ENCODE measurements at regions not wholly inside any gene's neighbourhood (a gene's known extent, or its start where the extent isn't known, plus 50 kb on each side); places are given as distances from the start of the nearest gene placed in this dataset.

- H4K20me1 ChIP-seq (ENCODE audit: low read depth), result no peaks in the 10 kb centered on the region
- H2AFZ ChIP-seq (replicated peaks), result no peak overlapping the region
- H3K27ac Mint-ChIP-seq, result peak overlapping the region; percentile 66
- H3K27ac ChIP-seq, result no peak overlapping the region
- H3K9ac ChIP-seq, result no peak overlapping the region
- H3K4me3 ChIP-seq, result no peak overlapping the region
- H3K27me3 ChIP-seq, result no peaks in the 10 kb centered on the region
- H3K4me1 ChIP-seq, result peaks cover 4% of the 10 kb centered on the region
- H3K79me2 ChIP-seq (ENCODE audit: low read depth), result no peaks in the 10 kb centered on the region
- H3K36me3 Mint-ChIP-seq, result peaks cover 1% of the 10 kb centered on the region
- no peaks in the 10 kb centered on the region for H3F3A ChIP-seq (ENCODE audit: low read depth)
- TF ChIP-seq EZH2phosphoT487 (IDR thresholded peaks at IDR 0.05) (no peak), CTCF (IDR thresholded peaks at IDR 0.05) (no peak), EZH2 (IDR thresholded peaks at IDR 0.05) (no peak)
- no peaks in the 10 kb centered on the region for H3K27me3 Mint-ChIP-seq (ENCODE audit: insufficient read depth, low read depth)
- H3K4me1 Mint-ChIP-seq, result peaks cover 17% of the 10 kb centered on the region
- peaks cover 17% of the 10 kb centered on the region for H3K9me3 Mint-ChIP-seq
- no peaks in the 10 kb centered on the region for H3K9me3 ChIP-seq (ENCODE audit: low read depth)
- no peaks in the 10 kb centered on the region for H3K36me3 ChIP-seq
- no peak overlapping the region for H3K4me2 ChIP-seq
- no peak overlapping the region for H3K4me3 Mint-ChIP-seq
- no peak for DNase-seq (ENCODE audit: low spot score)
Measured at GRCh38 chr10:31621733-31622132, 302.7 kb downstream of the ZEB1 start.

DNA sequence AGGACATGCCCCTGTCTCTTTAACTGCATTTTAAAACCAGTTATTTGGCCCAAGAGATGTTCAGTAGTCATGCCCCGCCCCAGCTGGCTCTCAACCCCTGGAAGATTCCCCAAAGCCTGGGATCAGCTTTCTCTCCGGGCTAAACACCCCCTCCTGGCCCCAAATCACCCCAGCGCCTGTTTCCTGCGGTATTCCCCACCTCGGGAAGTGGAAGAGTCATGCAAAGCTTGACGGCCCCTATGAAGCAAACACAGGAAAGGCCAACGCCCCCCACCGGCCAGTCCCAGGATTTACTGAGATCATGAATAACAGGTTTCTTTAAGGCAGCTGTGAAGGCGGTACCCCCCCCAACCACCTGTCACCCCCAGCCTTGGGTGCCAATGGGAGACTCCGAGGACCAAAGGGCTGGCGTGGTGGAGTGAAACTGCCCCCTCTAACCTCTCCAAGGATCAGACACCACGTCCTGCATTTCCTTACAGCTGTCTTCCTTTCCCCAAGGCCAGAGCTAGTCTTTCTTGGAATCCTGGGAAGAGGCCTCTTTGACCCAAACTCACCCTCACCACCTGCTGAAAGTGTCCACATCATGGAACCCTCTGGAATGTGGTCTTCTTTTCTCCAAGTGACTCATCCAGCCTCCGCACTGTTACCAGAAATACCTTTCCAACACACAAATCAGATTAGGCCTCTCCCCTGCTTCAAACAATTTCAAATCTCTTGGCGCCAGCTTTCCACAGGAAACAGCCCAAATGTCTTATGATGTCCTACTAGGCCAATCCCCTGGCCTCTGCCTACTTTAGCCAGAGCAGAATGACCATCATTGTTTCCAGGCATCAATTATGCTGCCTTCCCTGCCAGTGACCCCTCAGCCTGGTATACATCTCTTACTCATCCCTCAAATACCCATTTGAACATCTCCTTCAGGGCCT lies 301.5 kb downstream of the ZEB1 start:
- peak; percentile 49 for TF ChIP-seq CTCF (IDR thresholded peaks at IDR 0.05)
- TF ChIP-seq EZH2 (IDR thresholded peaks at IDR 0.05), result no peak
- no peaks in the 10 kb centered on the region for H3K27me3 ChIP-seq
- no peak overlapping the region for H3K4me3 ChIP-seq
- no peak overlapping the region for H2AFZ ChIP-seq (replicated peaks)
- H3K4me1 ChIP-seq, result peaks cover 4% of the 10 kb centered on the region
- H3K36me3 ChIP-seq, result no peaks in the 10 kb centered on the region
- no peak overlapping the region for H3K9ac ChIP-seq
- no peak overlapping the region for H3K4me2 ChIP-seq
- H3F3A ChIP-seq (ENCODE audit: low read depth), result no peaks in the 10 kb centered on the region
- DNase-seq (ENCODE audit: low spot score), result peak; percentile 39
- no peak overlapping the region for H3K27ac ChIP-seq
- H3K36me3 Mint-ChIP-seq, result no peaks in the 10 kb centered on the region
- H3K4me3 Mint-ChIP-seq, result no peak overlapping the region
- H3K27ac Mint-ChIP-seq, result peak overlapping the region; percentile 76
- H3K9me3 ChIP-seq (ENCODE audit: low read depth), result no peaks in the 10 kb centered on the region
- H3K9me3 Mint-ChIP-seq, result peaks cover 9% of the 10 kb centered on the region
- peaks cover 17% of the 10 kb centered on the region for H3K4me1 Mint-ChIP-seq
- H3K79me2 ChIP-seq (ENCODE audit: low read depth), result no peaks in the 10 kb centered on the region
- H3K27me3 Mint-ChIP-seq (ENCODE audit: insufficient read depth, low read depth), result no peaks in the 10 kb centered on the region
- H4K20me1 ChIP-seq (ENCODE audit: low read depth), result no peaks in the 10 kb centered on the region

DNA sequence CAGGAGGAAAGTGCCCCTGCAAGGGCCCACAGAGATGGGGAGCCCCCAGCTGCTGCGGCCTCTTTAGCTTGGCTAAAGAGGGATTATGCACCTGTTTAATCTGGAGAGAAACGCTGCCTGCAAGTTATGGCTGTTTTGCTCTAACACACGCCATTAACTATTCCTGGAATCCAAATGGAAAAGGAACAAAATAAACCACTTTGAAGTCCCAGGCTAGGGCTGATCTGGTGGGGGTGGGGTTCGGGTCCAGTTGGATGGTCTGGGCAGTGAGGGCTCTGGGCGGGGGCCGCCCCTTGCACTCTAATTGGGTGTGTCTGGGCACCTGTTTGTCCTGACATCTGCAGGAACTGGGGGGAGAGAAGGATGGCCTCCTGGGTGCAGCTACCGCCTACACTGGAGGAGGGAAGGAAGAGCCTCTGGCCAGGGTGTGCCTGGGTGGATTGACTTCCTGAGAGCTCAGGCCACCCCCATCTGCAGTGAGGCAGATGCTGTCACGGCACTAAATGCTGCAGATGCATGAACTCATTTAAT lies 300.6 kb downstream of the ZEB1 start:
- Histone ChIP-seq H3K4me1 (peaks cover 4% of the 10 kb centered on the region), H3K9ac (no peak overlapping the region), H3K9me3 (ENCODE audit: low read depth) (no peaks in the 10 kb centered on the region), H2AFZ (replicated peaks) (no peak overlapping the region), H3K36me3 (no peaks in the 10 kb centered on the region), H3K27ac (no peak overlapping the region), H3K27me3 (no peaks in the 10 kb centered on the region), H3F3A (ENCODE audit: low read depth) (no peaks in the 10 kb centered on the region), H3K4me2 (no peak overlapping the region), H3K4me3 (no peak overlapping the region), H4K20me1 (ENCODE audit: low read depth) (no peaks in the 10 kb centered on the region), H3K79me2 (ENCODE audit: low read depth) (no peaks in the 10 kb centered on the region)
- no peak for TF ChIP-seq CTCF (IDR thresholded peaks at IDR 0.05)
- no peak for TF ChIP-seq EZH2phosphoT487 (IDR thresholded peaks at IDR 0.05)
- no peak for TF ChIP-seq EZH2 (IDR thresholded peaks at IDR 0.05)
- DNase-seq (ENCODE audit: low spot score), result no peak
- Mint-ChIP-seq H3K4me1 (peaks cover 17% of the 10 kb centered on the region), H3K36me3 (no peaks in the 10 kb centered on the region), H3K9me3 (peaks cover 13% of the 10 kb centered on the region), H3K27me3 (ENCODE audit: insufficient read depth, low read depth) (peaks cover 6% of the 10 kb centered on the region), H3K27ac (peak overlapping the region; percentile 76), H3K4me3 (no peak overlapping the region)
